Prostate gland (tissue), 2 donors: ENCODE measurements at regions not wholly inside any gene's neighbourhood (a gene's known extent, or its start where the extent isn't known, plus 50 kb on each side); places are given as distances from the start of the nearest gene placed in this dataset.

Source experiments
- DNase-seq: peaks from one replicate; pipeline ENCODE4 v3.0.0-alpha.2; 2019; ENCODE audit warnings: low spot score
- H3K27ac ChIP-seq, 2 donors: fragments of 200-600 bp; sonication (generic); 2 replicates each; pipeline ENCODE4 v1.5.1; 2017 to 2019
- H3K27me3 ChIP-seq: fragments of 200-600 bp; sonication (generic); replicated peaks from 2 replicates; pipeline ENCODE4 v1.5.1; 2019; ENCODE audit not compliant: insufficient read depth
- H3K36me3 ChIP-seq, 2 donors: fragments of 200-600 bp; sonication (generic); 1 replicate in 1 of 2; 2 replicates in 1 of 2; pipeline versions ENCODE4 v1.5.1 to v1.8.1; 2017 to 2019
- H3K4me1 ChIP-seq: fragments of 200-600 bp; sonication (generic); replicated peaks from 2 replicates; pipeline ENCODE4 v1.5.1; 2019
- H3K4me3 ChIP-seq, 2 donors: fragments of 200-600 bp; sonication (generic); 2 replicates each; pipeline ENCODE4 v1.5.1; 2017 to 2019
- H3K9me3 ChIP-seq: fragments of 200-600 bp; sonication (generic); 2 replicates; pipeline ENCODE4 v1.5.1; 2017
- POLR2A ChIP-seq: fragments of 450-650 bp; IDR thresholded peaks from one replicate; pipeline ENCODE4 v1.6.1; 2016; ENCODE audit warnings: antibody characterized with exemption, mild to moderate bottlenecking
- POLR2AphosphoS5 ChIP-seq: sonication (generic); formaldehyde crosslinking; IDR thresholded peaks from one replicate; pipeline ENCODE4 v1.6.1; 2017; ENCODE audit warnings: antibody characterized with exemption
- WGBS: methylation state at CpG from one replicate; pipeline ENCODE4 v1.1.5; 2018; 5-methylcytosine and 5-hydroxymethylcytosine counted together
- intact Hi-C: fragments of 100-400 bp; cut with DNase I; formaldehyde crosslinking; loops from one replicate; pipeline ENCODE4 v1.14.2; 2022
- TF ChIP-seq, protein P1 (sequence below), 4 experiments: fragments of 200-600 bp in 2 of 4; fragments of 450-650 bp in 2 of 4; sonication (generic) in 2 of 4; IDR thresholded peaks; 1 replicate in 3 of 4; 2 replicates in 1 of 4; pipeline ENCODE4 v1.5.1; 2016 to 2019; ENCODE audit warnings: antibody characterized with exemption in 4 of 4, mild to moderate bottlenecking in 2 of 4, moderate library complexity in 2 of 4

DNA sequence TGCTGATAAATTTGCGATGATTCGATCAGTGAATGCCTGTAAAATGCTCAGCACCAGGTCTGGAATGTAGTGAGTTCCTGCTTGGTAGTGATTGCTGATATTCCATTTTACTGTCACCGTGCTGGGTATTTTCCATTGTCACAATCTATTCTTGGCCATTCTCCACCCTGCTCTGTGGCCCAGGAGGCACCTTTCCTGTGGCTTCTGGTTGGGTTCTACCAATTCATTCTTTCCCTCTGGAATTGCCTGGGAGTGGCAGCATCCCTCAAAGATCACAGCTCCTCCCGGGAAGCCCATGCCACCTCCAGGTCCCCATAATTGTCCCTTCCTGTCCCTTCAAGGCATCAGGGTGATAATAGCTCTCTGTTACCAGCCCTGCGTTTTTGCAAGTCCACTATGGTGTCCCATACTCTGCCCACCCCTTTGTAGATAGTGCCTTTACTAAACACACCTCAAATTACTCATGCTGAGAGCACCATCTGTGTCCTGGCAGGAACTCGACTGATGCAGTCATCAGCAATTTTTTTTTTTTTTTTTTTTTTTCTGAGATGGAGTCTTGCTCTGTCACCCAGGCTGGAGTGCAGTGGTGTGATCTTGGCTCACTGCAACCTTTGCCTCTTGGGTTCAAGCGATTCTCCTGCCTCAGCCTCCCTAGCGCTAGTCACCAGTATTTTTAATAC, 177.8 kb upstream of the PROK2 start:
- no peaks in the 10 kb centered on the region for H3K27me3 ChIP-seq
- 81% methylated on average over 8 of the region's 8 CpGs for WGBS
- no peaks in the 10 kb centered on the region for H3K36me3 ChIP-seq
- H3K9me3 ChIP-seq, result no peaks in the 10 kb centered on the region
- no peak for DNase-seq
- no peaks in the 10 kb centered on the region for H3K4me1 ChIP-seq
- no peak overlapping the region for H3K4me3 ChIP-seq
- no peak overlapping the region for H3K27ac ChIP-seq
- intact Hi-C loops, result no loop called here
- TF ChIP-seq POLR2A, result no peak
- TF ChIP-seq, protein P1, sequence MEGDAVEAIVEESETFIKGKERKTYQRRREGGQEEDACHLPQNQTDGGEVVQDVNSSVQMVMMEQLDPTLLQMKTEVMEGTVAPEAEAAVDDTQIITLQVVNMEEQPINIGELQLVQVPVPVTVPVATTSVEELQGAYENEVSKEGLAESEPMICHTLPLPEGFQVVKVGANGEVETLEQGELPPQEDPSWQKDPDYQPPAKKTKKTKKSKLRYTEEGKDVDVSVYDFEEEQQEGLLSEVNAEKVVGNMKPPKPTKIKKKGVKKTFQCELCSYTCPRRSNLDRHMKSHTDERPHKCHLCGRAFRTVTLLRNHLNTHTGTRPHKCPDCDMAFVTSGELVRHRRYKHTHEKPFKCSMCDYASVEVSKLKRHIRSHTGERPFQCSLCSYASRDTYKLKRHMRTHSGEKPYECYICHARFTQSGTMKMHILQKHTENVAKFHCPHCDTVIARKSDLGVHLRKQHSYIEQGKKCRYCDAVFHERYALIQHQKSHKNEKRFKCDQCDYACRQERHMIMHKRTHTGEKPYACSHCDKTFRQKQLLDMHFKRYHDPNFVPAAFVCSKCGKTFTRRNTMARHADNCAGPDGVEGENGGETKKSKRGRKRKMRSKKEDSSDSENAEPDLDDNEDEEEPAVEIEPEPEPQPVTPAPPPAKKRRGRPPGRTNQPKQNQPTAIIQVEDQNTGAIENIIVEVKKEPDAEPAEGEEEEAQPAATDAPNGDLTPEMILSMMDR (IDR thresholded peaks at IDR 0.05), result no peak
- no peak for TF ChIP-seq POLR2AphosphoS5

DNA sequence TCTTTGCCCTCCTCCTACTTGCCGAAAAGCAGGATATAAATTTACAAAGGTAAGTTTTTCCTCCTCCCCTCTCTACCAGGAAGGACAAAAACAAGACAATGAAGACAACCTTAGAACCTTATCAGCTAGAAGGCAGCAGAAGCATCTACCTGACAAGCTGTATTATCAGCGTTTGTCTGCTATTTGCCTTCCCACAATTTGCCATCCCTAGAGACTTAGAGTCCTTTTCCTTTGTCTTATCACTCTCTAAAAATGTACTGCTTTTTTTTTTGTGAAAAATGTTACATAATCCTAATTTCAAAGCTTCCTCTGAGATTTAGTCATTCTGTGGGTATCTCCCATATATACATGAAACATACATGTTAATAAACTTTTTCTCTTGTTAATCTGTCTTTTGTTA, 176.9 kb upstream of the PROK2 start:
- no peak overlapping the region for H3K4me3 ChIP-seq
- H3K27me3 ChIP-seq, result no peaks in the 10 kb centered on the region
- intact Hi-C loops, result no loop called here
- no peak overlapping the region for H3K27ac ChIP-seq
- H3K9me3 ChIP-seq, result no peaks in the 10 kb centered on the region
- TF ChIP-seq POLR2AphosphoS5 (no peak), POLR2A (no peak)
- TF ChIP-seq, protein P1 (IDR thresholded peaks at IDR 0.05), result no peak
- H3K36me3 ChIP-seq, result no peaks in the 10 kb centered on the region
- no peak for DNase-seq
- 92% methylated on average over 2 of the region's 2 CpGs for WGBS
- no peaks in the 10 kb centered on the region for H3K4me1 ChIP-seq

DNA sequence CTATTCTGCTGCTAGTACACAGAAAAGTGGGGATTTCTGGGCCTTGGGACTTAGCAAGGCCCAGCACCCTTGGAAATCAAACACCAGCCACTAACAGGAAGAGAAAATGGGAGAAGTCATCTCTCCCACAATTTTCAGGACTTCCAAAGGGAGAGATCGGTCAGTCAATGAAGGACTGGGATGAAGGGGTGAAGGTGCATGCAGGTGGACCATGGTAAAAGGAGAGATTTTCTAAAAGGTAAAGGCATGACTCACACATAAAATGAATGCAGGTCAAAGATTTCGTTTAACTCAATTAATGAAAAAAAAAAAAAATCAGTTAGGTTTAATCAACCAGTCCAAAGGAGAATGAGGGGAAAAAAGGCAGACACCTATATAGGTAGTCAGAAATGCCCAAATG, 176.4 kb upstream of the PROK2 start:
- H3K36me3 ChIP-seq, result no peaks in the 10 kb centered on the region
- no peak for DNase-seq
- TF ChIP-seq POLR2A (no peak), POLR2AphosphoS5 (no peak)
- TF ChIP-seq, protein P1 (IDR thresholded peaks at IDR 0.05), result no peak

DNA sequence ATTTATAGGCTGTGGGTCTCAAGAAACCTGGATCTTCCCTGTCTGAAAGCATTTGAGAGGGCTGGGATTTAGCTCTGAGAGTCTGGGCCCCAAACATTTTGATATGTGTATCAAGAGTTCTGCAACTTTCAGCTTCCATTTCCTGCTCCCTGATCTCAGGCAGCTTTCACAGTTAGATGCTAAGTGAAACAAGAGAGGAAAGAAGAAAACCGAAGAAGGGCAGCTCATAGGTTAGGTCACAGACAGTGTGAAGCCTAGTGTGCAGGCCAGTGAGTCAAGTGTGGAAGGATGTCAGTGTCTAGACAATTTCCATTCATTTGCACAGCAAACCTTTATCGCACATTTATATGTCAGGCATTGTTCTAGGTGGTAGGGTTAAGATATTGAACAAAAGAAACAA, 173.6 kb upstream of the PROK2 start:
- TF ChIP-seq, protein P1 (IDR thresholded peaks at IDR 0.05), result no peak
- no peak overlapping the region for H3K27ac ChIP-seq
- H3K4me1 ChIP-seq, result no peaks in the 10 kb centered on the region
- H3K9me3 ChIP-seq, result no peaks in the 10 kb centered on the region
- no peaks in the 10 kb centered on the region for H3K27me3 ChIP-seq
- no peak overlapping the region for H3K4me3 ChIP-seq
- intact Hi-C loops, result loop anchor here (5.0 to 10.0 kb wide), 5 partner anchors 84 to 864 kb away; partner anchors contain the start of genes EIF4E3 and RYBP
- no peaks in the 10 kb centered on the region for H3K36me3 ChIP-seq
- 84% methylated on average over 2 of the region's 2 CpGs for WGBS
- DNase-seq, result no peak

More for the DNA sequence above, 176.4 kb upstream of the PROK2 start:
- no peaks in the 10 kb centered on the region for H3K9me3 ChIP-seq
- H3K4me3 ChIP-seq, result no peak overlapping the region
- H3K27me3 ChIP-seq, result no peaks in the 10 kb centered on the region
- no peak overlapping the region for H3K27ac ChIP-seq
- no peaks in the 10 kb centered on the region for H3K4me1 ChIP-seq
- 94% methylated on average over 2 of the region's 2 CpGs for WGBS
- intact Hi-C loops, result no loop called here

DNA sequence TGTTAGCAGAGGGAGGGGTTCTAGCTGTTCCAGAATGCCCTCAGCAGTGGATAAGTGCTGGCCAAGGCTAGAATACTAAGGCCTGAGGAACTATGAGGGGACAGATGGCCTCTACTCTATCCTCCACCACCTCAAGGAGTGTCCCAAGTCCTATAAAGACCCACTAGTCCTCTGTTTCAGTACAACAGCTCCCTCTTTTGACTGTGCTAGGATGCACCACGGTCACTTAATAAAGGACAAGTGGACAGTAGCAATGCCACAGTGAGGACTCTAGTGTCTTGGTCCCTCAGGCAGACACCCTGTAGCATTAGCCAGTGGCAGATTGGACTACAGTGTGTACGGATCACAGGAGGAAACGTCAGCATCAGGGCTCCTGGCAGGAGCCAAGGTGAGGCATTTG, 171.8 kb upstream of the PROK2 start:
- intact Hi-C loops, result loop anchor here (5.0 to 10.0 kb wide), 5 partner anchors 82 to 866 kb away; partner anchors contain the start of genes EIF4E3 and RYBP
- H3K4me3 ChIP-seq, result no peak overlapping the region
- 94% methylated on average over 3 of the region's 3 CpGs for WGBS
- no peak for TF ChIP-seq POLR2A
- no peak for TF ChIP-seq POLR2AphosphoS5
- TF ChIP-seq, protein P1 (IDR thresholded peaks at IDR 0.05), result no peak
- H3K9me3 ChIP-seq, result no peaks in the 10 kb centered on the region
- no peaks in the 10 kb centered on the region for H3K4me1 ChIP-seq
- no peak overlapping the region for H3K27ac ChIP-seq
- H3K36me3 ChIP-seq, result no peaks in the 10 kb centered on the region
- no peaks in the 10 kb centered on the region for H3K27me3 ChIP-seq
- no peak for DNase-seq
